Esophagus muscularis mucosa (tissue), 2 donors: ENCODE measurements at regions not wholly inside any gene's neighbourhood (a gene's known extent, or its start where the extent isn't known, plus 50 kb on each side); places are given as distances from the start of the nearest gene placed in this dataset.

ENCODE experiments used
- POLR2A ChIP-seq: fragments of 450-650 bp; IDR thresholded peaks from one replicate; pipeline ENCODE4 v1.6.1; 2017; ENCODE audit warnings: antibody characterized with exemption, moderate library complexity, mild to moderate bottlenecking, low read depth
- POLR2AphosphoS5 ChIP-seq, 2 donors: sonication (generic); formaldehyde crosslinking; IDR thresholded peaks; one replicate each; pipeline ENCODE4 v1.6.1; 2017; ENCODE audit warnings: antibody characterized with exemption in 2 of 2

DNA sequence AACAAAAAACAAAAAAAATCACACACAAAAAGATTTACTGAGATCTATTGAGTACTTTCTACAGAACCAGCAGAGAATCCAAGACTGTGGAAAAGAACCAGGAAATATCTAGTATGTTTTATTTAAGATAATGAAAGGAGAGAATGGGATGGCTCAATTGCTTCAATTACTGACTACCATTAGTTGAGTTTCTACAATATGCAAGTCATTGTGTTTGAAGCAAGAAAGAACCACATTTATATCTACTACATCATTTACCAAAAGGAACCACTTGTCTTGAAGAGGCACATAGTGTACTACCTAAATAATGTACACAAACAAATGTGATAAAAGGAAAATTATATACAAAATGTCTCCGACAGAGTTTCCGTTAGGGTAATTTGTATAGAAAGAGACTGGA lies 325.9 kb upstream of the TNC start:
- TF ChIP-seq POLR2A (no peak), POLR2AphosphoS5 (IDR thresholded peaks at IDR 0.05) (no peak)
